ENCODE measurements at regions not wholly inside any gene's neighbourhood (a gene's known extent, or its start where the extent isn't known, plus 50 kb on each side); places are given as distances from the start of the nearest gene placed in this dataset.
A peak's percentile ranks its signal among the peaks of the same experiment; 100 is the strongest.

- Mint-ChIP-seq H3K36me3 (ENCODE audit: insufficient read depth, unreplicated experiment) (peaks cover 9% of the 10 kb centered on the region), H3K9me3 (ENCODE audit: unreplicated experiment) (peaks cover 29% of the 10 kb centered on the region), H3K4me1 (ENCODE audit: low read depth, unreplicated experiment) (peaks cover 36% of the 10 kb centered on the region), H3K27me3 (ENCODE audit: insufficient read depth, unreplicated experiment) (no peaks in the 10 kb centered on the region), H3K27ac (ENCODE audit: unreplicated experiment) (peak overlapping the region; percentile 86), H3K4me3 (ENCODE audit: unreplicated experiment) (no peak overlapping the region)
- Histone ChIP-seq H3K36me3 (ENCODE audit: control insufficient read depth, insufficient read depth, low read length) (no peaks in the 10 kb centered on the region), H3K4me3 (ENCODE audit: low read depth, low read length) (no peak overlapping the region), H3K9me3 (no peaks in the 10 kb centered on the region), H3K4me1 (peaks cover 45% of the 10 kb centered on the region), H3K27me3 (replicated peaks; ENCODE audit: control insufficient read depth, insufficient read depth, low read length) (no peaks in the 10 kb centered on the region)
- BruUV-seq (replicated peaks), result no TSS peak
- DNase-seq, result no peak
- no peak for TF ChIP-seq CTCF (IDR thresholded peaks at IDR 0.05; ENCODE audit: insufficient read depth in 1 of 2, low read depth in 1 of 2, low read length in 1 of 2, severe bottlenecking in 1 of 2, unreplicated experiment in 1 of 2)
- ChIA-PET CTCF (no interaction called here), POLR2A (no interaction called here)
- intact Hi-C loops (cut with micrococcal nuclease; ENCODE audit: unreplicated experiment), result loop anchor here (5.0 kb wide), 2 partner anchors 165 to 190 kb away; no protein-coding TSS in a partner anchor
These were observed 219.7 kb upstream of the EPHA4 start for GRCh38 chr2:221791844-221792243.

GRCh38 chr2:221787561-221787960, 215.5 kb upstream of the EPHA4 start:
- POLR2A ChIA-PET, result no interaction called here
- no peaks in the 10 kb centered on the region for H3K27me3 Mint-ChIP-seq (ENCODE audit: insufficient read depth, unreplicated experiment)
- H3K27ac Mint-ChIP-seq (ENCODE audit: unreplicated experiment), result no peak overlapping the region
- TF ChIP-seq CTCF (IDR thresholded peaks at IDR 0.05; ENCODE audit: insufficient read depth in 1 of 2, low read depth in 1 of 2, low read length in 1 of 2, severe bottlenecking in 1 of 2, unreplicated experiment in 1 of 2), result no peak
- H3K27me3 ChIP-seq (replicated peaks; ENCODE audit: control insufficient read depth, insufficient read depth, low read length), result no peaks in the 10 kb centered on the region
- H3K4me1 Mint-ChIP-seq (ENCODE audit: low read depth, unreplicated experiment), result peaks cover 7% of the 10 kb centered on the region
- no peak for DNase-seq
- intact Hi-C loops (cut with micrococcal nuclease; ENCODE audit: unreplicated experiment), result no loop called here
- CTCF ChIA-PET, result interaction anchor here (0.7 kb wide), 1 partner anchor 198 kb away, joined by 4 read pairs; no protein-coding TSS in a partner anchor
- peaks cover 33% of the 10 kb centered on the region for H3K9me3 Mint-ChIP-seq (ENCODE audit: unreplicated experiment)
- no peaks in the 10 kb centered on the region for H3K36me3 Mint-ChIP-seq (ENCODE audit: insufficient read depth, unreplicated experiment)
- H3K4me3 ChIP-seq (ENCODE audit: low read depth, low read length), result no peak overlapping the region
- no TSS peak for BruUV-seq (replicated peaks)
- no peaks in the 10 kb centered on the region for H3K9me3 ChIP-seq
- H3K4me3 Mint-ChIP-seq (ENCODE audit: unreplicated experiment), result no peak overlapping the region
- H3K4me1 ChIP-seq, result peaks cover 9% of the 10 kb centered on the region
- H3K36me3 ChIP-seq (ENCODE audit: control insufficient read depth, insufficient read depth, low read length), result no peaks in the 10 kb centered on the region

- Histone ChIP-seq H3K9me3 (no peaks in the 10 kb centered on the region), H3K4me1 (peaks cover 2% of the 10 kb centered on the region), H3K36me3 (ENCODE audit: control insufficient read depth, insufficient read depth, low read length) (no peaks in the 10 kb centered on the region), H3K27me3 (replicated peaks; ENCODE audit: control insufficient read depth, insufficient read depth, low read length) (no peaks in the 10 kb centered on the region), H3K4me3 (ENCODE audit: low read depth, low read length) (no peak overlapping the region)
- Mint-ChIP-seq H3K36me3 (ENCODE audit: insufficient read depth, unreplicated experiment) (no peaks in the 10 kb centered on the region), H3K4me3 (ENCODE audit: unreplicated experiment) (no peak overlapping the region), H3K27me3 (ENCODE audit: insufficient read depth, unreplicated experiment) (no peaks in the 10 kb centered on the region), H3K4me1 (ENCODE audit: low read depth, unreplicated experiment) (no peaks in the 10 kb centered on the region), H3K9me3 (ENCODE audit: unreplicated experiment) (peaks cover 24% of the 10 kb centered on the region), H3K27ac (ENCODE audit: unreplicated experiment) (no peak overlapping the region)
- DNase-seq, result no peak
- no TSS peak for BruUV-seq (replicated peaks)
- intact Hi-C loops (cut with micrococcal nuclease; ENCODE audit: unreplicated experiment), result no loop called here
- CTCF ChIA-PET, result no interaction called here
- POLR2A ChIA-PET, result no interaction called here
- no peak for TF ChIP-seq CTCF (IDR thresholded peaks at IDR 0.05; ENCODE audit: insufficient read depth in 1 of 2, low read depth in 1 of 2, low read length in 1 of 2, severe bottlenecking in 1 of 2, unreplicated experiment in 1 of 2)
These were observed 214.3 kb upstream of the EPHA4 start for GRCh38 chr2:221786297-221786926.
